GM21381 (cell line): ENCODE measurements at regions not wholly inside any gene's neighbourhood (a gene's known extent, or its start where the extent isn't known, plus 50 kb on each side); places are given as distances from the start of the nearest gene placed in this dataset.
A peak's percentile ranks its signal among the peaks of the same experiment; 100 is the strongest.
"Not testable (repeated sequence)": the region's sequence is repeated elsewhere in the genome, so short reads cannot be mapped to it uniquely, and the experiment has no call there.

ENCODE experiments used
- ATAC-seq: cut with Tn5 transposase; IDR thresholded peaks from one replicate; pipeline ENCODE4 v1.9.1; 2021; ENCODE audit warnings: mild to moderate bottlenecking, moderate library complexity; ENCODE audit not compliant: unreplicated experiment

GRCh38 chr4:11813951-11814446 lies 385.3 kb upstream of the HS3ST1 start:
- no peak for ATAC-seq

GRCh38 chr4:11811521-11811920 lies 382.8 kb upstream of the HS3ST1 start:
- ATAC-seq = not testable (repeated sequence)

GRCh38 chr4:11805842-11806241 lies 377.1 kb upstream of the HS3ST1 start:
- no peak for ATAC-seq

GRCh38 chr4:11801466-11802446 lies 373.1 kb upstream of the HS3ST1 start:
- ATAC-seq = no peak

- no peak for ATAC-seq
Observed at GRCh38 chr4:11799196-11799595, 370.5 kb upstream of the HS3ST1 start.

- no peak for ATAC-seq
Observed at GRCh38 chr4:11791797-11792196, 363.1 kb upstream of the HS3ST1 start.

GRCh38 chr4:11790230-11790629 lies 361.5 kb upstream of the HS3ST1 start:
- ATAC-seq = no peak

- ATAC-seq = no peak
Observed at GRCh38 chr4:11783588-11783987, 354.9 kb upstream of the HS3ST1 start.

- no peak for ATAC-seq
Observed at GRCh38 chr4:11782859-11783258, 354.2 kb upstream of the HS3ST1 start.

- no peak for ATAC-seq
Observed at GRCh38 chr4:11777447-11777846, 348.8 kb upstream of the HS3ST1 start.

- no peak for ATAC-seq
Observed at GRCh38 chr4:11774346-11774745, 345.7 kb upstream of the HS3ST1 start.

GRCh38 chr4:11773798-11774197 lies 345.1 kb upstream of the HS3ST1 start:
- no peak for ATAC-seq

GRCh38 chr4:11769434-11769833 lies 340.7 kb upstream of the HS3ST1 start:
- no peak for ATAC-seq

- ATAC-seq = no peak
Observed at GRCh38 chr4:11768251-11768972, 339.7 kb upstream of the HS3ST1 start.

- peak; percentile 73 for ATAC-seq
Observed at GRCh38 chr4:11765849-11766453, 337.3 kb upstream of the HS3ST1 start.

GRCh38 chr4:11748164-11748872 lies 319.6 kb upstream of the HS3ST1 start:
- ATAC-seq = no peak

GRCh38 chr4:11746734-11747133 lies 318.0 kb upstream of the HS3ST1 start:
- ATAC-seq = no peak

- ATAC-seq = no peak
Observed at GRCh38 chr4:11743976-11744375, 315.3 kb upstream of the HS3ST1 start.

GRCh38 chr4:11743236-11743635 lies 314.5 kb upstream of the HS3ST1 start:
- no peak for ATAC-seq

GRCh38 chr4:11741190-11741652 lies 312.5 kb upstream of the HS3ST1 start:
- no peak for ATAC-seq

GRCh38 chr4:11739992-11740391 lies 311.3 kb upstream of the HS3ST1 start:
- no peak for ATAC-seq
